AG09309 (cell line): ENCODE measurements at regions not wholly inside any gene's neighbourhood (a gene's known extent, or its start where the extent isn't known, plus 50 kb on each side); places are given as distances from the start of the nearest gene placed in this dataset.

Experiments
- DNase-seq: peaks from one replicate; pipeline ENCODE4 v3.0.0-alpha.2; 2010; ENCODE audit warnings: low read depth
- H3K4me3 ChIP-seq: 2 replicates; pipeline ENCODE4 v1.5.1; 2011; ENCODE audit warnings: mild to moderate bottlenecking, low read depth, low read length, moderate library complexity; ENCODE audit not compliant: control insufficient read depth
- CTCF ChIP-seq: IDR thresholded peaks from 2 replicates; pipeline ENCODE4 v1.5.1; 2011; ENCODE audit warnings: mild to moderate bottlenecking, low read depth, low read length, inconsistent platforms; ENCODE audit not compliant: insufficient read depth, control insufficient read depth; ENCODE audit errors: missing control alignments

- DNase-seq, result no peak
- no peak overlapping the region for H3K4me3 ChIP-seq
- TF ChIP-seq CTCF, result no peak
Observed at GRCh38 chr22:27655582-27656185, 145.9 kb downstream of the MN1 start.

GRCh38 chr22:27656970-27657369 lies 144.6 kb downstream of the MN1 start:
- no peak for TF ChIP-seq CTCF

GRCh38 chr22:27660306-27660705 lies 141.2 kb downstream of the MN1 start:
- no peak for DNase-seq
- no peak overlapping the region for H3K4me3 ChIP-seq
- no peak for TF ChIP-seq CTCF

More at GRCh38 chr22:27656970-27657369, 144.6 kb downstream of the MN1 start:
- no peak overlapping the region for H3K4me3 ChIP-seq
- no peak for DNase-seq

- no peak for DNase-seq
- no peak for TF ChIP-seq CTCF
- H3K4me3 ChIP-seq, result no peak overlapping the region
Observed at GRCh38 chr22:27662359-27663301, 138.9 kb downstream of the MN1 start.

GRCh38 chr22:27663812-27664211 lies 137.7 kb downstream of the MN1 start:
- no peak overlapping the region for H3K4me3 ChIP-seq
- DNase-seq, result no peak
- TF ChIP-seq CTCF, result no peak

- no peak for DNase-seq
- no peak for TF ChIP-seq CTCF
- no peak overlapping the region for H3K4me3 ChIP-seq
Observed at GRCh38 chr22:27666272-27666997, 135.1 kb downstream of the MN1 start.
